ENCODE measurements at regions not wholly inside any gene's neighbourhood (a gene's known extent, or its start where the extent isn't known, plus 50 kb on each side); places are given as distances from the start of the nearest gene placed in this dataset.

GRCh38 chr2:121110924-121111323 lies 174.1 kb downstream of the TFCP2L1 start:
- BruUV-seq (replicated peaks) = no TSS peak
- Histone ChIP-seq H2AFZ (ENCODE audit: low read length) (no peak overlapping the region), H3K9me3 (ENCODE audit: low read length) (no peaks in the 10 kb centered on the region), H4K20me1 (ENCODE audit: insufficient read depth, low read length) (no peaks in the 10 kb centered on the region), H3K27me3 (ENCODE audit: control insufficient read depth in 1 of 2, insufficient read depth in 2 of 2, low read length in 2 of 2) (peaks cover 0 to 12% of the 10 kb centered on the region in 2 experiments; a peak in 2 of 5 replicates), H3K4me2 (ENCODE audit: low read depth, low read length) (no peak overlapping the region), H3K4me3 (replicated peaks in 1 of 3; ENCODE audit: insufficient read depth in 1 of 3, low read depth in 2 of 3, low read length in 3 of 3) (no peak overlapping the region), H3K79me2 (ENCODE audit: insufficient read depth, low read length) (no peaks in the 10 kb centered on the region), H3K27ac (ENCODE audit: extremely low read length, insufficient read depth, low read length) (no peak overlapping the region), H3K4me1 (ENCODE audit: insufficient read depth, low read length) (peaks cover 9% of the 10 kb centered on the region), H3K9ac (ENCODE audit: insufficient read depth, low read depth, low read length) (no peak overlapping the region), H3K36me3 (replicated peaks in 1 of 2; ENCODE audit: control insufficient read depth in 1 of 2, insufficient read depth in 2 of 2, low read length in 2 of 2) (no peaks in the 10 kb centered on the region)
- no peak for ATAC-seq
- FAIRE-seq = no peak
- in situ Hi-C loops (cut with HindIII; ENCODE audit: extremely low pct_ligation_motif_present, low pct_unique_long_range_greater_than_20kb) = no loop called here
- no peak for DNase-seq (ENCODE audit: low spot score)
- no peak for TF ChIP-seq YEATS2 (CRISPR knock-in tag; IDR thresholded peaks at IDR 0.05; ENCODE audit: borderline replicate concordance)
- no peak for TF ChIP-seq RARA (CRISPR knock-in tag; IDR thresholded peaks at IDR 0.05)
- TF ChIP-seq MXD3 (CRISPR knock-in tag; IDR thresholded peaks at IDR 0.05) = no peak
- no peak for TF ChIP-seq TAF15 (IDR thresholded peaks at IDR 0.05; ENCODE audit: low read depth, low read length, poor library complexity, severe bottlenecking)
- peak; percentile 90 for TF ChIP-seq ZNF329 (CRISPR knock-in tag; IDR thresholded peaks at IDR 0.05; ENCODE audit: low read depth)
- no peak for TF ChIP-seq POLR2AphosphoS2 (IDR thresholded peaks at IDR 0.05; ENCODE audit: low read depth, low read length)
- no peak for TF ChIP-seq ZNF557 (CRISPR knock-in tag; IDR thresholded peaks at IDR 0.05)
- intact Hi-C loops (cut with micrococcal nuclease; ENCODE audit: unreplicated experiment) = no loop called here
- ChIA-PET POLR2A (no interaction called here), CTCF (ENCODE audit: low intra/inter-chr PET ratio, low total read pairs) (no interaction called here)

DNA sequence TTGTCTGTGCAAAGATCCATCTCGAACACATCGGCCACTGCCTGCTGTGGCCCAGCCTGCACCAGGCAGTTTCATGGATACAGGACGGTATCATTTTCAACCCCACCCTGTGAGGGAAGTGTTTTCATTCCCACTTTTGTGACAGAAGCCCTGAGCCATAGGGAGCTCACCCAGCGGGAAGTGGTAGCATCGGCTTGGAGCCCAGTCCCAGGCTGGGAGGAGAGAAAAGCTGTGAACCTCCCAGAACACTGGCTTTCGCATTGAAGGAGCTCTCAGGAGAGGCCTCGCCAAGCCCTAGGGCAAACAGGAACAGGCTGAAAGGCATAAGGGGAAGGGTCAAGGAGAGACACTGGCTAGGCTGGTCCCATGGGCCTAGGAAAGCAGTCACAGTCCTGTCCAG lies 166.1 kb downstream of the TFCP2L1 start:
- DNase-seq (ENCODE audit: low spot score) (no peak), ATAC-seq (no peak), FAIRE-seq (no peak)
- 26% methylated on average over 7 of the region's 7 CpGs for WGBS (ENCODE audit: low lambda C conversion rate)
- H2AFZ ChIP-seq (ENCODE audit: low read length) = no peak overlapping the region
- no peaks in the 10 kb centered on the region for H3K9me3 ChIP-seq (ENCODE audit: low read length)
- intact Hi-C loops (cut with micrococcal nuclease; ENCODE audit: unreplicated experiment) = no loop called here
- H3K27ac ChIP-seq (ENCODE audit: extremely low read length, insufficient read depth, low read length) = no peak overlapping the region
- ChIA-PET POLR2A (no interaction called here), CTCF (ENCODE audit: low intra/inter-chr PET ratio, low total read pairs) (no interaction called here)
- in situ Hi-C loops (cut with HindIII; ENCODE audit: extremely low pct_ligation_motif_present, low pct_unique_long_range_greater_than_20kb) = no loop called here
- no peak overlapping the region for H3K4me2 ChIP-seq (ENCODE audit: low read depth, low read length)
- peaks cover 11 to 60% of the 10 kb centered on the region in 2 experiments; a peak in 4 of 5 replicates for H3K27me3 ChIP-seq (ENCODE audit: control insufficient read depth in 1 of 2, insufficient read depth in 2 of 2, low read length in 2 of 2)
- BruUV-seq (replicated peaks) = no TSS peak
- no peaks in the 10 kb centered on the region for H3K36me3 ChIP-seq (replicated peaks in 1 of 2; ENCODE audit: control insufficient read depth in 1 of 2, insufficient read depth in 2 of 2, low read length in 2 of 2)
- H3K4me1 ChIP-seq (ENCODE audit: insufficient read depth, low read length) = no peaks in the 10 kb centered on the region
- no peak overlapping the region for H3K4me3 ChIP-seq (replicated peaks in 1 of 3; ENCODE audit: insufficient read depth in 1 of 3, low read depth in 2 of 3, low read length in 3 of 3)
- no peak overlapping the region for H3K9ac ChIP-seq (ENCODE audit: insufficient read depth, low read depth, low read length)
- no peaks in the 10 kb centered on the region for H3K79me2 ChIP-seq (ENCODE audit: insufficient read depth, low read length)
- H4K20me1 ChIP-seq (ENCODE audit: insufficient read depth, low read length) = no peaks in the 10 kb centered on the region
- TF ChIP-seq, protein P1, sequence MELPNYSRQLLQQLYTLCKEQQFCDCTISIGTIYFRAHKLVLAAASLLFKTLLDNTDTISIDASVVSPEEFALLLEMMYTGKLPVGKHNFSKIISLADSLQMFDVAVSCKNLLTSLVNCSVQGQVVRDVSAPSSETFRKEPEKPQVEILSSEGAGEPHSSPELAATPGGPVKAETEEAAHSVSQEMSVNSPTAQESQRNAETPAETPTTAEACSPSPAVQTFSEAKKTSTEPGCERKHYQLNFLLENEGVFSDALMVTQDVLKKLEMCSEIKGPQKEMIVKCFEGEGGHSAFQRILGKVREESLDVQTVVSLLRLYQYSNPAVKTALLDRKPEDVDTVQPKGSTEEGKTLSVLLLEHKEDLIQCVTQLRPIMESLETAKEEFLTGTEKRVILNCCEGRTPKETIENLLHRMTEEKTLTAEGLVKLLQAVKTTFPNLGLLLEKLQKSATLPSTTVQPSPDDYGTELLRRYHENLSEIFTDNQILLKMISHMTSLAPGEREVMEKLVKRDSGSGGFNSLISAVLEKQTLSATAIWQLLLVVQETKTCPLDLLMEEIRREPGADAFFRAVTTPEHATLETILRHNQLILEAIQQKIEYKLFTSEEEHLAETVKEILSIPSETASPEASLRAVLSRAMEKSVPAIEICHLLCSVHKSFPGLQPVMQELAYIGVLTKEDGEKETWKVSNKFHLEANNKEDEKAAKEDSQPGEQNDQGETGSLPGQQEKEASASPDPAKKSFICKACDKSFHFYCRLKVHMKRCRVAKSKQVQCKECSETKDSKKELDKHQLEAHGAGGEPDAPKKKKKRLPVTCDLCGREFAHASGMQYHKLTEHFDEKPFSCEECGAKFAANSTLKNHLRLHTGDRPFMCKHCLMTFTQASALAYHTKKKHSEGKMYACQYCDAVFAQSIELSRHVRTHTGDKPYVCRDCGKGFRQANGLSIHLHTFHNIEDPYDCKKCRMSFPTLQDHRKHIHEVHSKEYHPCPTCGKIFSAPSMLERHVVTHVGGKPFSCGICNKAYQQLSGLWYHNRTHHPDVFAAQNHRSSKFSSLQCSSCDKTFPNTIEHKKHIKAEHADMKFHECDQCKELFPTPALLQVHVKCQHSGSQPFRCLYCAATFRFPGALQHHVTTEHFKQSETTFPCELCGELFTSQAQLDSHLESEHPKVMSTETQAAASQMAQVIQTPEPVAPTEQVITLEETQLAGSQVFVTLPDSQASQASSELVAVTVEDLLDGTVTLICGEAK (IDR thresholded peaks at IDR 0.05) = no peak
- TF ChIP-seq, protein P1 (CRISPR knock-in tag; IDR thresholded peaks at IDR 0.05) = no peak
- TF ChIP-seq ZSCAN31 (CRISPR knock-in tag; IDR thresholded peaks at IDR 0.05; ENCODE audit: low read depth) = no peak
- no peak for TF ChIP-seq PHF21A (CRISPR knock-in tag; IDR thresholded peaks at IDR 0.05)
- TF ChIP-seq ZNF816 (CRISPR knock-in tag; IDR thresholded peaks at IDR 0.05; ENCODE audit: borderline replicate concordance) = no peak

Measured in HepG2 (cell line).